Activated B cell treated with CpG ODN at 0.5 μM for 24 hours (primary cell): ENCODE measurements at regions not wholly inside any gene's neighbourhood (a gene's known extent, or its start where the extent isn't known, plus 50 kb on each side); places are given as distances from the start of the nearest gene placed in this dataset.
A peak's percentile ranks its signal among the peaks of the same experiment; 100 is the strongest.

Experiments
- ATAC-seq: fragments of 200-7000 bp; cut with Tn5 transposase; one replicate; pipeline ENCODE4 v1.10.0; 2021; ENCODE audit warnings: low read depth, mild to moderate bottlenecking, moderate library complexity
- CTCF ChIA-PET: fragments of 350-600 bp; sonication (Branson Sonifier 250); formaldehyde crosslinking; loops from one replicate; lab custom pipeline; 2021; ENCODE audit warnings: antibody characterized with exemption; lab: Charles Lee
- POLR2A ChIA-PET: fragments of 350-600 bp; sonication (Branson Sonifier 250); formaldehyde crosslinking; loops from one replicate; lab custom pipeline; 2021; ENCODE audit warnings: antibody characterized with exemption; lab: Charles Lee
- DNase-seq: peaks from one replicate; pipeline ENCODE4 v3.0.0; 2022
- H3K27ac Mint-ChIP-seq: one replicate; pipeline ENCODE4 v1.8.0; 2020; ENCODE audit warnings: mixed read lengths
- H3K27me3 Mint-ChIP-seq: one replicate; pipeline ENCODE4 v1.8.0; 2021; ENCODE audit warnings: mixed read lengths
- H3K36me3 Mint-ChIP-seq: one replicate; pipeline ENCODE4 v1.8.0; 2021; ENCODE audit warnings: low read depth, mixed read lengths
- H3K4me1 Mint-ChIP-seq: one replicate; pipeline ENCODE4 v1.8.0; 2021; ENCODE audit warnings: mixed read lengths
- H3K4me3 Mint-ChIP-seq: one replicate; pipeline ENCODE4 v1.8.0; 2020; ENCODE audit warnings: mild to moderate bottlenecking, mixed read lengths
- H3K9me3 Mint-ChIP-seq: one replicate; pipeline ENCODE4 v1.8.0; 2020; ENCODE audit warnings: mixed read lengths
- CTCF ChIP-seq: fragments of 200-600 bp; IDR thresholded peaks from one replicate; pipeline ENCODE4 v1.8.0; 2022; ENCODE audit warnings: antibody characterized with exemption, mild to moderate bottlenecking
- intact Hi-C: fragments of 100-400 bp; cut with micrococcal nuclease; formaldehyde crosslinking; loops from one replicate; pipeline ENCODE4 v1.15.1; 2024

- ChIA-PET POLR2A (no interaction called here), CTCF (no interaction called here)
- Mint-ChIP-seq H3K27me3 (peaks cover 10% of the 10 kb centered on the region), H3K36me3 (no peaks in the 10 kb centered on the region), H3K9me3 (no peaks in the 10 kb centered on the region), H3K27ac (no peak overlapping the region), H3K4me1 (no peaks in the 10 kb centered on the region), H3K4me3 (no peak overlapping the region)
- ATAC-seq (no peak), DNase-seq (no peak)
- intact Hi-C loops, result no loop called here
- TF ChIP-seq CTCF, result no peak
Observed at GRCh38 chr15:98417346-98417745, 231.0 kb upstream of the IGF1R start.

DNA sequence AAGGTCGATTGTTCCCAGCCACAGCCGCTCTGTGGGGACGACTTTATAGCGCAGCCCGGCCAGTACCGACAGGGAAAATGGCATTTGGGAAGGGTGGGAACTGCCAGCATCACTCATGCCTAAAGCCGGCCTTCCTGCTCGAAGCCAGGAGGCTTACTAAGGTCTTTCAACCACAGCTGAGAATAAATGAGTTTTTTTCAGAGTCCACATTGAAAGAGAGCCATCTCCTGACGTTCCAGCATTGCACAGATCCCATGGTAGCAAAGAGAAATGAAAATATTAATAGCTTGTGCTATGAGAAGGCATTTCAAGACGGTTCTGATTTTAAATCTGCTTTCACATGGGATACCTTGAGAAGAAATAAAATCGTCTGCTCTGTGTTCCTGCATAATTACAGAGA, 230.2 kb upstream of the IGF1R start:
- Mint-ChIP-seq H3K27ac (no peak overlapping the region), H3K9me3 (no peaks in the 10 kb centered on the region), H3K27me3 (peaks cover 17% of the 10 kb centered on the region), H3K4me1 (no peaks in the 10 kb centered on the region), H3K4me3 (no peak overlapping the region), H3K36me3 (no peaks in the 10 kb centered on the region)
- CTCF ChIA-PET, result no interaction called here
- intact Hi-C loops, result no loop called here
- POLR2A ChIA-PET, result no interaction called here
- no peak for DNase-seq
- no peak for ATAC-seq
- no peak for TF ChIP-seq CTCF

- ATAC-seq (no peak), DNase-seq (no peak)
- Mint-ChIP-seq H3K36me3 (no peaks in the 10 kb centered on the region), H3K4me3 (no peak overlapping the region), H3K27ac (no peak overlapping the region), H3K9me3 (no peaks in the 10 kb centered on the region), H3K27me3 (peaks cover 17% of the 10 kb centered on the region), H3K4me1 (no peaks in the 10 kb centered on the region)
- ChIA-PET POLR2A (no interaction called here), CTCF (interaction anchor here (2.2 kb wide), 1 partner anchor 108 kb away, joined by 9 read pairs; no protein-coding TSS in a partner anchor)
- intact Hi-C loops, result no loop called here
- no peak for TF ChIP-seq CTCF
Observed at GRCh38 chr15:98419173-98419780, 229.1 kb upstream of the IGF1R start.

DNA sequence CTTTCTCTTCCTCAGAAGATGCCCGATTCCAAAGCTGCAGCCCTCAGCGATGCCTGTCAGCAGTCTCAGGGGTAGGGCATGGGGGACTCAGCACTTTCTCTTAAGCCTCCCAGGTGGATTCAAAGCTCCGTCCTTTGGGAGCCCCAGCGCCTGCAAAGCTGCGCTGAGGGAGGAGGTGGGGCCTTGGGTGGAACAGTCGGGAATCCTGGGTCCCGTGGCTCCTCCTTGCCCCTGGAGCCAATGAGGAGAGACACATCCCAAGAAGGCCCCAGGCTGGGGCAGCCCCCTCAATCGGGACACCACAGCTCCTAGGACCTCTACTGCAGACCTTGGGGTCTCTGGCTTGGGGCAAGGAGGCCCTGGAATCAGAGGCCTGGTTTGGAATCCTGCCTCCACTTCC, 227.5 kb upstream of the IGF1R start:
- intact Hi-C loops, result loop anchor here (1.0 kb wide), 1 partner anchor 110 kb away; no protein-coding TSS in a partner anchor
- no peak overlapping the region for H3K27ac Mint-ChIP-seq
- no peaks in the 10 kb centered on the region for H3K9me3 Mint-ChIP-seq
- H3K36me3 Mint-ChIP-seq, result no peaks in the 10 kb centered on the region
- H3K4me1 Mint-ChIP-seq, result no peaks in the 10 kb centered on the region
- POLR2A ChIA-PET, result no interaction called here
- H3K27me3 Mint-ChIP-seq, result peaks cover 17% of the 10 kb centered on the region
- no peak for ATAC-seq
- DNase-seq, result no peak
- no peak for TF ChIP-seq CTCF
- CTCF ChIA-PET, result interaction anchor here (2.2 kb wide), 1 partner anchor 109 kb away, joined by 9 read pairs; no protein-coding TSS in a partner anchor
- no peak overlapping the region for H3K4me3 Mint-ChIP-seq

DNA sequence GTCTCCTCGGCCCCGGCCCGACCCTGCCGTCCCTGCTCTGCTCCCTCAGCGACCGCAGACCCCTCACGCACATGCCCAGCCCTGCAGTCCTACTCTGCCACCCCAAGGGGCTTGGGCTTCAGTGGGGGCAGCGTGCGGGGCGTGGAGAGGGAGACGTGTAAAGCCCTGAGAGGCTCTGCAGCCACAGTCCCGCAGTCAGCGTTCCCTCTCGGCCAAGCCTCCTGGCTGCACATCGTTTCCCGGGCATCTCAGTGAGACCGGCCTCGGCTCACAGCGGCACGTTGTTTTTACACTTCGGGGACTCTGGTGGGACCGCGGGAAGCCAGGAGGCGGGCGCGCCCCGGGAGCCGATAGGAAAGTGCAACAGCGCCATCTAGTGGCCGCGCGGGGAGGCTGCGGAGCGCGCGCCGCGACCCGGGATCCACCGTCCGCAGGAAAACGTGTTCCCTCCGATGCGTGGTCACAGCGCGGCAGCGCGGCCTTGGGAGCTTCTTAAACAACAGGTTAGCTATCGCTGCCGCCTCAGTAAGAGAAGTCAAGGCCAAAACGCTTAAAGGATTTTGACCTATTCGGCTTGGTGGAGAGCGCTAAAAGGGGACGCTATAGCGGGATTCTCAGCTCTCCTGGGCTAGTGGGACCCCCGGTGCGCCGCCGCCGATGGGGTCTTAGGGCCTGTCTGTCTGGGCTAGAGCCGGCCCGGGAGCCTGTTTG, 226.8 kb upstream of the IGF1R start:
- ATAC-seq (no peak), DNase-seq (peak; percentile 47)
- no peak overlapping the region for H3K27ac Mint-ChIP-seq
- peak; percentile 80 for TF ChIP-seq CTCF
- H3K4me1 Mint-ChIP-seq, result no peaks in the 10 kb centered on the region
- intact Hi-C loops, result loop anchor here (1.0 kb wide), 1 partner anchor 110 kb away; no protein-coding TSS in a partner anchor
- no peaks in the 10 kb centered on the region for H3K9me3 Mint-ChIP-seq
- H3K36me3 Mint-ChIP-seq, result no peaks in the 10 kb centered on the region
- ChIA-PET CTCF (interaction anchor here (0.7 to 2.2 kb wide), 3 partner anchors 13 to 110 kb away, joined by 3 to 9 read pairs (median 6); no protein-coding TSS in a partner anchor), POLR2A (no interaction called here)
- peak overlapping the region; percentile 37 for H3K4me3 Mint-ChIP-seq
- peaks cover 24% of the 10 kb centered on the region for H3K27me3 Mint-ChIP-seq
